ENCODE measurements at regions not wholly inside any gene's neighbourhood (a gene's known extent, or its start where the extent isn't known, plus 50 kb on each side); places are given as distances from the start of the nearest gene placed in this dataset.

DNA sequence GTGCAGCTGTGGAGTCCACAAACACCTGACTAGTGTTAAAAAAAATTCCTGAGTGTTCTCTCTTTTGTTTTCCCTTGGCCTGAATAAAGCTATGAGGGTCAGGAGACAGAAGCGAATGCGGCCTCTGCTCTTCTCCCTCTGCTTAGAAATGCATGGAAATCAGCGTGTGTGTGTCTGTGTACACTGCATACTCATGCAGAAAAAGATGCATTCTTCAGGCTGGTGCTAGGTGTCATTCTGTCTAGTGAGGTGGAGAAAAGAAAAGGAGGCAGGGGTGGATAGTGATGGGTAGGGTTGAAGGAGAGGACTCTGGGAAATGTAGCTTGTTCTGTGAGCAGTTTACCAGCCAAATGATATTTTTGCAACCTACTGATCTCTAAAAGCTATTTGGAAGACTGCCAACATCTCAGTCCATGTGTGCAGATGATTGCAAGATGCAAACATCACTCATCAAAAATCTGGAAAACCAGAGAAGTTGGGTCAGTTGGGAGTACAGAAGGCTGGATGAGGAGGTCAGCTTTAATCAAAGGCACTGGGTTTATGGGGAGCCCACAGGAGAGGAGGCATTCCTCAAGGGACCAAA lies 177.7 kb downstream of the INSIG2 start:
- no peak for DNase-seq

DNA sequence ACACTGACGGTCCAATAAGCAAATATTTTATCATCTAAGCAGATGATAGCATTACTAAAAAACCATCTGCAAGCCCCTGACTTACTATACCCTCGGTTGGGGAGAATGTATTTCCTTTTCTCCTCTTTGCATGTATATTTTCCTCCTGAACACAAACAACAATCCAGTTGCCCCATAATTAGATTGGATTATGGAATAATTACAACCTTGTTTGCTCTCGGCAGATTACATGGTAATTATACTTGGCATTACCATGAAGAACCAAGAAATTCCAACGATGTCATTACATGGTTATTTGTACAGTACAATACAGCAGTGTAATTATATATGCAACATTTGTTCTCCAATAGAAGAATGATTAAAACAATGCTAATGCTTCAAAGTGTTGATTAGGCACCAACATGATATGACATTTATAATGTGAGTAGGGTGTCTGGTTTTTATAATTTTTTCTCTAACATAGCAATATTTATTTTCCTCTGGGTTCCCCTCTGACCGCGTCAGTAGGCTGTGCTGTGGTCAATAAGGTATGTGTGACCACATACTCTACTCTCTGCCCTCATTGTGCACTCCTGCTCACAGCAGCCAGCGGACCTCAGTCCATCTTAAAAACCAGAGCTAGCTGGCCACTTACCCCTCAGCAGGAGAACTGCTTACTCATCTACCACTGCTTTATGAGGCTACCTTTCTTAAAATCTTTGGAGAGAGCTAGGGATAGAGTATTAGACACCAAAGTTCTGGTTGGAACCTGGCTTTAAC lies 176.1 kb downstream of the INSIG2 start:
- no peak for DNase-seq

DNA sequence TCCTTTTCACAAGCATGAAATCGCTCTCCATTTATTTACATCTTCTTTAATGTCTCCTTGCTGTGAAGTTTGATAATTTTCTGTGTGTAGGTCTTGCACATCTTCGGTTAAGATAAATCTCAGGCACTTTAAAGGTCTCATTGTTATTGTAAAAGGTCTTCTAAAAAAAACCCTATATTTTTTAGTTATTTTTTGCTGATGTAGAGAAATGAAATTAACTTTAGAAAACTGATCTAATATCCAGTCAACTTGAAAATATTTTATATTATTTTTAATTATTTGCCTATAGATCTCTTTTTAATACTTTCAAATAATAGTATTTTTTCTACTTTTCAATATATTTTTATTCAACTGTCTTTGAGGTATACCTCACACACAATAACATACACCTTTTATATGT lies 169.4 kb downstream of the INSIG2 start:
- DNase-seq = no peak

DNA sequence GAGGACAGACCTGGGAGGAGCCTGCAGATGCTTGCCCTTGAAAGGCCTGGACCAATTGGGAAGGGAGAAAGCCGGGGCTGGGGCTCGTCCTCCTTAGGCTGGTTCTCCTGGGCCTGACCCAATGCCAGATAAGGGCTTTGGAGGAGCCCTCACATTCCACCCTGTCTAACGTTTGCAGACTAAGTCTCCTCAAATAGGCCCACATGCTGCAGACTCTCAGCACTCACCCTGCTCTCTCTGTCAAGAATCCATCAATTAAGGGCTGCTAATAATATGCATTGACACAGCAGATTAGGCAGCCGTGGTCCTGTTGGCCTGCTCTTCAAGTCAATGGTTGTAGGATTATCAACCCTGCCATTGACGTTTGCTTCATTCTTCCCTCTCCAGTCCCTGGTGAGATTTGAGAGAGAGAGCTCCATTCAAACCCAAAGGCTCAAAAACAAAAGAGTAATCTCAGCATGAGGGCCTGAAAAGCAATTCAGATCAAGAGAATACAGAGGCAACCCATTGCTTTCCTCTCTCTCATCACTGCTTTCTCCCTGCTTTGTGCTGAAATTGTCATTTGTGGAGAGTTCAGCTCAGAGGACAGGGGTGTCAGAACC lies 167.6 kb downstream of the INSIG2 start:
- DNase-seq = no peak

DNA sequence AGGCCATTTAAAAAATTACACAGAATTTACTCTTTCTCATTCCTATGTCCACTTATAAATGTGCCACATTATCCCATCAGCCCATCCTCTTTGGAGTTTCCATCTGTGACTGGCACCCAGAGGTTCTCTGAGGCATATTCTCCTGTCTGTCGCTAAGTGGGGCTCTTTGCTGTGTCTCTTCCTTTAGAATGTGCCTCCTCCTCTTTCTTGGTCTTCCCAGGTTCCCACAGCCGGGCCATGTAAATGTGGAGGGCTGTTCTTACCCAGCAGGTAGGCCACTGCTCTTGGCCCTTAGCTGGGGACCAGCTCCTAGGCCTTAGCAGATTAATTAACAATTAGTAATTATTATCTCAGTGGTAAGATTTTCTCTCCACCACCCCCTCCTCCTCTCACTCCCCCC lies 167.0 kb downstream of the INSIG2 start:
- DNase-seq = no peak

DNA sequence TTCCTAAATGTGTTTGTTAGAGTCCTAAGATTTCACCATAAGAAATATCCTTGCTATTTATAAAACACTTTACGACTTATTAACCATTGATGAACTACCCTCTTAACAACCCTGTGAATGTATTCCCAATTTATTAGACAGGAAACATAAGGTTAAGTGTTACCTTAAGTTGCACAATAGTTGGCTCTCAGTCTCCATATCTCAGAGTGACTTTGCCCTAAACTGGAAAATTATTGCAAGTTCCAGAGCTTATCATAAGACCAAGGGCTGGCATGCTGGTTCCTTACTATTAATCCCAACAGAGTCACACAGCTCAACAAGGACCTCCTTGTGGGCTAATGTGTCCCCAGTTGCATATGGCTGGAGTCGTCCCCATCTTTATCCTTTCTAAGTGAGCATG lies 165.8 kb downstream of the INSIG2 start:
- no peak for DNase-seq

DNA sequence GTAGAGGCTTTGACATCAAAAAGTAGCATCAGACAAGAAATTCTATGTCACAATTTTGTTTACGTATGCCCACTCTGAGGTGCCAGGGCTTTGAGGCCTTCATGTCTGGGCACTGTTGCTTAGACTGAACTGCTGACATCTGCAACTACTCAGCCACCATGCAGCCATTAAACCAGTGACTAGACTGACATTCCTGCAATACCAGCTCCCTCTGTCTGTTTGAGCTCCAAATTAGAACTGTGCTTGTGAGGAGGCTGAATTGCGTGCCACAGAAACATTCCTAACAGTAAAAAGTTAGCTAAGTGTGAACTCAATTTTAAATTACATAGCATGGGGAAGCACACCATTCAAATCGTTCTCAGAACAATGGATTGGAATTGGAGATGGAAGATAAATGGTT lies 163.2 kb downstream of the INSIG2 start:
- DNase-seq = no peak

DNA sequence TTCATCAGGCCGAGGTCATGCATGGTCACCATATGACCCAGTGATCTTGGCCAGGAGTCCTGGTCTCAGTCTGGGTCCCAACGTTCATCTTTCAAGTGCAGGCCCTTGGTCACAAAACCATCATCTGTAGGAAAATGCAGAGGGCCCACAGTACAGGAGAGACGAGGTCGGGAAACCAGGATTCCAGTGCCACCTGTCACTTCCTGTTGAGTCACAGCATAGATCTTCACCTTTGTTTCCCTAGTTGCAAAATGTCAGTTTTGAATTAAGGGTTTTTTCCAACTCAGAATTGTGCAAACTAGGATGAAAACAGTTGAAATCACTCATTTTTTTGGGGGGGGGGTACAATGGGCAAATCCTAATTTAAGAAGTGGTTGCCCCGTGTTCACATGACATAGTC lies 162.2 kb downstream of the INSIG2 start:
- no peak for DNase-seq

DNA sequence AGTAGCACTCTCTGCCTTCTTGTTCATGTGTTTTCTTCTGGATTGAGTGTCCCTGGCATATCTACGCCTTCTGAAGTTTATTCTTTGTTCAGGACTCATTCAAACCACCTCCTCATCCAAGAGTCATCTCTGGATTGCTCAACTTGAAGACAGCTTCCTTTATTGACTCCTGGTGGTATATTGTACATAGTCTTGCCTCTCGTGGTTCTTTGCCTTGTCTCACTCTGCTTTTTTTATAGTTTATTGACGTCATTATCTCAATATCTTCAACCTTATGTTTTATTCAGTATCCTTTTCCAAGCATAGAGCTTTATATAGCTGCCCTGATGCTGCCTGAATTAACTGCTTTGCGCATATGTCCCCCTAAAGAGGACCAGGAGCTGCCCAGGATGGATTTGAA lies 161.7 kb downstream of the INSIG2 start:
- DNase-seq = no peak

DNA sequence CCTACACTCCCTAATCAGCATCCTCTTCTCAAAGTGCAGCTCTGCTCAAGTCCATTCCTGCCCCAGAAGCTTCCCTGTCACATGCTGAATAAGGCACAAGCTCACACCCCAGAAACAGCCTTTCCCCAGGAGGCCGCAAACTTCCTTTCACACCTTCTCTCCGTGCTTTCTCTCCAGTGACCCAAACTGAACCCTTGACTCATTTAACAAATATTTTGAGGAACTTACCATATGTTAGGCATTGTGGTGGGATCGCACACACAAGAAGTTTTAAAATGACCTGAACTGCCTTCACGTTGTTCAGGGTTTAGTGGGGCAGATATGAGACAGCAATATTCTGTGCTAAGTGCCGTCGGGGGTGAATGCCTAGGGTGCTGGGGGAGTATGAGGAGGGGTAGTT lies 161.3 kb downstream of the INSIG2 start:
- no peak for DNase-seq

DNA sequence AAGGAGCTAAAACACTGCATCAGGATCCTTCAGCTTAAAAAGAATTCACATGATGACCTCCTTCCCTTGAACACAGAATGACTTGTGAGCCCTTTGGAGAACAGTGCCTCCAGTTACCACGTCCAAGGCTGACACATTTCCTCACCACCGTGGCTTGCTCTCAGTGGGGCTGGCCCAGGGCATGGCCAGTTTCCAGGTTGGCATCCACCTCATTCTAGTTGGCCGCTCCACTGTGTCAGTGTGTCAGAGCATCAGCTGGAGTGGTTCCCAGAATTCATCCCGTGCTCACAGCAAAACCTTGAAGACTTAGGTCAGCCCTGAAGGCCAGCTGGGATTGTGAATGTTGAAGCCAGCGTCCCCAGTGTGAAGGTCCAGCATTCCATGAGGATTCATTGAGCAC lies 158.5 kb downstream of the INSIG2 start:
- peak in 3 of 14 donors; percentile 8 to 48 (median 12) for DNase-seq

DNA sequence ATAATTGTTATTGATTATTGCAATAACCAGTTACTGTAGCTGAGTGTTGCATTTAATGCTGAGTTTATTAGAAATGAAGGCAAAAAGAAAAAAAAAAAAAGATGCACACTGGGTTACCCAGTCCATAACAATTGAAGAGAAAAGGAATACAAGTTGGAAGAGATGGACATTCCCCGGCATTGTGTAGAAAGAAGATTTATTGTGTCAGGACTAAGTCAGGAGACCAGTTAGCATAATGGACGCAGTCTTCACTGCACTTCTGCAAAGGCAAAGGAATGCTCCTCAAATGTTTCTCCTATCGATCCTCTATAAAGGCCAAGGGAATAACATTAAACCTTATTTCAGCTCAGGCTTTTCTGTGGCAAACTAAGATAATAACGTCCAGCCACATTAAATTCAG lies 157.8 kb downstream of the INSIG2 start:
- DNase-seq = no peak

DNA sequence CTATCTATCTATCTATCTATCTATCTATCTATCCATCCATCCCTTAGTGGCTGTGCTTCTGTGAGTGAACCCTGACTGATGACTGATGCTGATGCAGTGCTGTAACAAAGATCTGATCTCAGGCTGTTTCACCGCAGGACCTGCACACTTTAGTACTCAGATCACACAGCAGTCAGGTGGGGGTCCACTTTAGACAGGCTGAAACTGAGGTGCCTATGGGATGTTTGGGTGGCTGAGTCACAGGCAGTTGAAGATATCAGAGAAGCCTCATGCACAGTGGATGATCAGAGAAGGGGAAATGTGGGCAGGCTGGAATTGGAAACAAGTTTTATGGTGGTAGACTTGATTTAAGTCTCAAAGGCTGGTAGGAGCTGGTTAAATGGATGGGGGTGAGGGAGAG lies 156.4 kb downstream of the INSIG2 start:
- DNase-seq = no peak

DNA sequence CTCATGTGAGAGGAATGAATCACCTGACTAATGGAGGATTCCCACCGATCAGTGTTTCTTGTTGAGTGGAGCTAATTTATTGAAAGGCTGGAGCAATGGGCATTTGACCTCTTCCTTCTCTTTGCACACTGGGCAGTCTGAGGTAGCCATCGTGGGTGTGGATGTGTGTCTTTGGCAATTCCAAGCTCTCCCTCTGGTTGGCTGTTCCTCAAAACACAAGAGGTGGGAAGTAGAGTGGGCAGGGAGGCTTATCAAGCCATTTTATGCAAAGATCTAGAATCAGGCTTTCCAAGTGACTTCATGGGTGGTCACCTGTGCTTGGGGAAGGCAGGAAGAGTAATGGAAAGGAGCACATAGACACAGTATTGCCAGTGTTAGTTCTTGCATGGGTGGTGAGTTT lies 154.8 kb downstream of the INSIG2 start:
- DNase-seq = no peak

DNA sequence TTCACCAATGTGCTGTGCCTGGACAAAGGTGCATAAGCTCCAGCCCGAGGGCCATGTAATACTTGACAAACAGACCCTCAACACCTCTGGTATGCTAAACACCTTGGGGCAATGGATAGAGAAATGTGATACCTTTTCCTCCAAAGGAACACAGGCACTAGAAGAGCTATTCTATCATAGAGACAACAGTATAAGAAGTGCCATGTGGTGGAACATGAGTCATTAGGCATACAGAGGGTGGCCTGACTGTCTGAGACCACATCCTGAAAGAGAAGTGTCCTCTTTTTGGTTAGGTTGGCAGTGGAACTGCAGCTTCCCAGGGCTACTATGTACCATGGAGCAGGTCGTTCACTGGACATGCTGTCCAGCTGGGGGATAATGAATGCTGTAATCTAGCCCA lies 153.9 kb downstream of the INSIG2 start:
- no peak for DNase-seq

DNA sequence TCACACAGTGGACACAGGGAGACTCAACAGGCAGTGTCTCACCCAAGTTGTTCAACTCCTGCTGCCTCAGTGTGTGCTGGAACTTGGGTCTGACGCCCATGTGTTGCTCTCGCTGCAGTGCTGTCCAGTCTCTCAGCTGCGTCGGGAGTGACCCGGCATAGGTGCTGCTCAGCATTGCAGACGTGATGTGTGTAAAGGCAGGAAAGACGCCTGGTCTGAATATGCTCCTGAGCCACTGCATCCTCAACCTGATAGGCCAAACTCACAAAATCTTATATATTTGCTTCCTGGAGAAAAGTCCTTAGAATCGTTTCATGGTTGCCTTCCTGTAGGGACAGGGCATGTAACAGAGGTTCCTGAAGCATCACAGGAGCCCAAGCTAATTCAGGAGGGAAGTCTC lies 152.9 kb downstream of the INSIG2 start:
- no peak for DNase-seq

DNA sequence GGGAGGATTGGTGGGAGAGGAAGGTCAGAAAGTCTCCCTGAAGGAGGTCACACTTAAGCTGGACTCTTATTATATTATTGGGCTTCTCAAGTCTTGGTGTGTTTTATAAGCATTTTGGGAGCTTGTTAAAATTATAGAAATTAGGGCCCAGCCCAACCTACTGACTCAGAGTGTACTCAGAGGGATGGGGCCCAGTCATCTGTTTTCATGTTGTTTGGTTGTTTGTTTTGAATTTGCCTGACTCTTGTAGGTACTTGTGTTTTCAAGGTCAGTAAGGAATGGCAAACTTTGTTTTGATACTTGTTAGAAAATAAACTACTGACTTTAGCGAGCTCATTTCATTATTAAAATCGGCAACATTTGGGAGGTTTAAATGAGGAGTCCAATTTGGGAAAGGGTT lies 152.0 kb downstream of the INSIG2 start:
- DNase-seq = no peak

DNA sequence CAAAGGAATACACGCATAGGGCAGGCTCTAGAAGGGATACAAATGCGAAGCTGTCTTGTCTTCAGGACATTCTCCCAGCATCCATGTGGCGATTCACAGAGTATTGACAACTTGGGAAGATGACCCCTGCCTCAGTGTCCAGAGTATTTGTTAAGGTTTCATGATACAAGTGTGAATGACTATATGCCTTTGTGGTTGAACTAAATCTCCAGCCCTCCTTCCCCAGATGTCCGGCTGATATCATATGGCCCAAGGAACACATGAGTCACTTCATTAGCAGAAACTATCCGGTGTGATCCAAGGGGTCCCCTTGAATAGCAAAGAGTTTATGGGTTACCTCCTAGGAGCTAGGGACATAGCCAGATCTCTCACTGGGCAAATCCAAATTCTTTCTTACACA lies 151.0 kb downstream of the INSIG2 start:
- DNase-seq = no peak

DNA sequence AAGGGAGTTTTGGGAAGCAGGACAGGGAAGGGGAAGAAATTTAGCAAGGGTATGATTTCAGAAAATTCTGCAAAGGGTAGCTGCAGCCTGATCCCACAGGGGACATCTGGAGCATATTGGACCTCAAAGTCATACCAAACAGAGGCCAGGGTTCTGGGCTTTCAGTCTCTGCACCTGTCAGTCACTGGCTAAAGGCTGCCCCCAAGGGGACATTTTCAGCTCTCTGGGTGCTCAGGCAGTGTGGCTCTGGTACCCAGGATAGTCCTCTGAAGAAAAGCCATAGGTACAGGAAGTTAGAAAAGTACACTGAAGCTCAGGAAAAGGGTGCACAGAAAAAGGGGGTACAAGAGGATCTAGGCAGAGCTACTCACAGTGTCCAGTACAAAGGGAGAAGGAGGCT lies 149.2 kb downstream of the INSIG2 start:
- no peak for DNase-seq

DNA sequence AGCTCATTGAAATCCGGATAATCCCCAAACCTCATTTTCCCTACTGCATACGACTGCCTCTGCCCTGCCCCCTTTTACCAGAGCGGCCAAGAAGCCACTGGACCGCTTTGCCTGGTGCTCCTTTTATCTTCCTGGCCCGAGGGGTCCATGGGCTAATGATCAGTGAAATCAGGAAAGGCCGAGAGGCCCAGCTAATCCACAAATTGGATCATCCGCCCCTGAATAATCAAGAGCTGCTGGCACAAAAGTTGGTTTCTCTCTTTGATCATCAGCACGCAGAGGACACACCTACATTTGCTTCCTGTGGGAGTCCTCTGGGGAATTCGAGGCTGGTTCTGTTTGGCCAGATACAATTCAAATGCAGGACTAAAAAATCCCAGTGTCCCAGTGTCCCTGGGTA lies 144.5 kb downstream of the INSIG2 start:
- no peak for DNase-seq

DNA sequence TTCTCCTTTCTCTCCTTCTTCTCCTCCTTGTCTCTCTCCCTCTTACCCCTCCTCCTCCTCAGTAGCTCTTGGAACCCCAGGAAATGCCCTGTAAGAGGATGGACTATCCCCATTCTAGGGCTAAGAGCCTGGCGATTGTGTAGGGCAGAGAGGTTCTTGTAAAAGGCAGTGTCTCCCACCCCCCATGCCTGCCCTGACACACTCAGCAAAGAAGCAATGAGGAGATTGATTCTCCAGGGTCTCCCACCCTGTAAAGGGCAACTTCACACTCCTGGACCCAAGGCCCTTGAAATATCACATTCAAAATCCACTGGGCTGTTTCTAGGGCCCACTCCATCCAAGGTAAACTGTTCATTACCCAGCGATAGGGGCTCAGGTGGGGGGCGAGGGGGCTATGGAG lies 144.1 kb downstream of the INSIG2 start:
- DNase-seq = no peak

DNA sequence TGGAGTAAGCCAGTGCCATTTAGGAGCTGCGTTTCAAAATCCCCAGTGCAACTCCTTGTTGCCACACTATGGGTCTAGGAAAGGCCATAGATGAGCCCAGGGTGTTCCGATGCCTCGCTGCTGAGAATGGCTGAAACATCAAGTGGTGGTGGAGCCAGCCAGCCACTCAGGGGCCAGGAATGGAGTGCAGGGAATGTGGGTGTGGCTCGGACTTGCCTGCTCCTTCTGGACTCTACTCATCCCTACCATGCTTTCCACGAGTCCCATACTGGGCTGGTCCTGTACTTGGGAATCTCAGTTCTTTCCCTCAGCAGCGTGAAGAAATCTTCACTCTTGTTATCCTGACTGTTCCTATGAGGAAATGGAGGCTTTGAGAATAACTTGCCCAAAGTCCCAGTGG lies 143.5 kb downstream of the INSIG2 start:
- DNase-seq = no peak

DNA sequence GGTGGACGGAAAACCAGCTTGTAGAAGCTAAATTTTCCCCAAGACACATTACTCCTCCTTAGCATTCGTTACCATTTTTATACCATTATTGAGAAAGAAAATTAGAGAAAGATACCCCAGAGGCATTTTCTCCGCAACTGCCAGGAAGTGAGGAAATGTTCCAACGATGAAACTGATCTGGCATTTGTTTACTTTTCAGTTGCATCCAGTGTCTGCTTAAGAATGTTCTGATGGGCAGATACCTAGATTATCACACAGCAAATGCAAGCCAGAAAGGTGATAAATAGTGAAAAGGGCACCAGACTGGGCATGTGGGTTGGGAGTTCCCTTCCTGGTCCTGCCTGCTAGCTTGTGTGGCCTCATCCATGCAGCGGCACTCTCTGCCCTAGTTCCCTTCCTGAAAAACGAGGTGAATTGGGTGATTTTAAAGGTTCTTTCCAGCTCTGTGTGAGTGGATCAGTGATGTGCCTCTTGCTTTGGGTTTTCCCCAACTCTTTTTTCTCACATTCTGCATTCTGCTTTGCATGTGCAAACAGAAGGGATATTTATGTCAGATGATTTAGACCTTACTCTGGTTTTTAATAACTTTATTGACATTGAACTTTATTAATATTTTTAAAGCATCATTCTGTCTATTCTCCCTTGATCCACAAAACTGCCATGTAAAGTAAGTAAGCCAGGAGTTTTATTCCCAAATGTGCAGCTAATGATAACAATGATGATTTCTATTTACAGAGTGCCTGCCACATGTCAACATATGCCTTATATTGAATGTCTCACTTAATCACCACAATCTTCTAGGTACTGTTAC lies 139.6 kb downstream of the INSIG2 start:
- DNase-seq = no peak

DNA sequence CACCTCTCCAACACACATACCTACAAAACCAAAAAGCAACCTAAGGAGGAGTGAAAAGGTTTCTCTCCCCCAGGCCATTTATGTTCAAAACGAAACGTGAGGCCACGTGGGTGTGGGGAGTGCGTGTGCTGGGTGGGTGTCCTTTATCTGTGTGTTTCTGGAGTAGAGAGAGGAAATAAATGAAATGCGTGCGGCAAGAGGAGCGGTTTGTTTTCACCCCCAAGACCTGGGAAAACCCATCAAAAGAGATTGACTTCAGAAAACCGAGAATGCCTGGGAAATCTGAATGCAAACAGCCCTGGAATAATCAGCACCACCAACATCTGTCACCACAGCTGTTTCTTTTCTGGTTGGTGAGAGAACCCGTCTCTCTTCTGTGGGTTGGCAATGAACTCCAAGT lies 137.4 kb downstream of the INSIG2 start:
- no peak for DNase-seq

Measured in C1 segment of cervical spinal cord (tissue), 14 donors.